Activated T-cell treated with anti-CD3 and anti-CD28 coated beads for 1 hour (primary cell): ENCODE measurements at regions not wholly inside any gene's neighbourhood (a gene's known extent, or its start where the extent isn't known, plus 50 kb on each side); places are given as distances from the start of the nearest gene placed in this dataset.

ENCODE experiments used
- DNase-seq: peaks from one replicate; pipeline ENCODE4 v3.0.0-alpha.2; 2020; ENCODE audit warnings: low read depth

- no peak for DNase-seq
Observed at GRCh38 chr10:90414926-90415325, 442.9 kb downstream of the HTR7 start.

GRCh38 chr10:90417029-90417428 lies 440.8 kb downstream of the HTR7 start:
- DNase-seq = no peak

GRCh38 chr10:90417476-90418210 lies 440.2 kb downstream of the HTR7 start:
- DNase-seq = no peak

GRCh38 chr10:90418869-90419652 lies 438.8 kb downstream of the HTR7 start:
- no peak for DNase-seq

- no peak for DNase-seq
Observed at GRCh38 chr10:90420637-90421318, 437.1 kb downstream of the HTR7 start.

GRCh38 chr10:90421874-90422273 lies 436.0 kb downstream of the HTR7 start:
- no peak for DNase-seq

- no peak for DNase-seq
Observed at GRCh38 chr10:90424730-90425129, 433.1 kb downstream of the HTR7 start.

GRCh38 chr10:90430186-90430585 lies 427.7 kb downstream of the HTR7 start:
- DNase-seq = no peak

- no peak for DNase-seq
Observed at GRCh38 chr10:90432866-90433265, 425.0 kb downstream of the HTR7 start.

GRCh38 chr10:90435296-90435695 lies 422.5 kb downstream of the HTR7 start:
- no peak for DNase-seq

- DNase-seq = no peak
Observed at GRCh38 chr10:90437452-90437851, 420.4 kb downstream of the HTR7 start.

- no peak for DNase-seq
Observed at GRCh38 chr10:90440870-90441269, 417.0 kb downstream of the HTR7 start.

GRCh38 chr10:90443342-90443741 lies 414.5 kb downstream of the HTR7 start:
- DNase-seq = no peak

GRCh38 chr10:90447831-90448230 lies 410.0 kb downstream of the HTR7 start:
- DNase-seq = no peak

- no peak for DNase-seq
Observed at GRCh38 chr10:90450797-90451196, 407.0 kb downstream of the HTR7 start.

- DNase-seq = no peak
Observed at GRCh38 chr10:90451283-90451682, 406.6 kb downstream of the HTR7 start.

GRCh38 chr10:90458054-90458453 lies 399.8 kb downstream of the HTR7 start:
- no peak for DNase-seq

GRCh38 chr10:90458571-90458970 lies 399.3 kb downstream of the HTR7 start:
- DNase-seq = no peak

GRCh38 chr10:90461437-90462155 lies 396.2 kb downstream of the HTR7 start:
- no peak for DNase-seq

- no peak for DNase-seq
Observed at GRCh38 chr10:90462749-90463470, 394.9 kb downstream of the HTR7 start.

- no peak for DNase-seq
Observed at GRCh38 chr10:90464329-90464728, 393.5 kb downstream of the HTR7 start.

- DNase-seq = no peak
Observed at GRCh38 chr10:90470966-90471365, 386.9 kb downstream of the HTR7 start.
